Right atrium auricular region (tissue), 2 donors: ENCODE measurements at regions not wholly inside any gene's neighbourhood (a gene's known extent, or its start where the extent isn't known, plus 50 kb on each side); places are given as distances from the start of the nearest gene placed in this dataset.

Source experiments
- DNase-seq: peaks from one replicate; pipeline ENCODE4 v3.0.0-alpha.2; 2019; ENCODE audit warnings: low spot score
- H3K27ac ChIP-seq, 2 donors: fragments of 200-600 bp; sonication (generic); 1 replicate in 1 of 2; 2 replicates in 1 of 2; pipeline ENCODE4 v1.5.1; 2016 to 2019
- H3K27me3 ChIP-seq, 2 donors: fragments of 200-600 bp; sonication (generic); one replicate each; pipeline versions ENCODE4 v1.5.1 to v1.6.0; 2017 to 2019
- H3K36me3 ChIP-seq: fragments of 200-600 bp; sonication (generic); one replicate; pipeline ENCODE4 v1.5.1; 2016
- H3K4me1 ChIP-seq, 2 donors: fragments of 200-600 bp; sonication (generic); one replicate each; pipeline versions ENCODE4 v1.5.1 to v1.6.0; 2017 to 2019
- H3K4me3 ChIP-seq, 2 donors: fragments of 200-600 bp; sonication (generic); 1 replicate in 1 of 2; 2 replicates in 1 of 2; pipeline ENCODE4 v1.5.1; 2017 to 2019; ENCODE audit warnings: mild to moderate bottlenecking in 1 of 2, moderate library complexity in 1 of 2
- H3K9me3 ChIP-seq, 2 donors: fragments of 200-600 bp; sonication (generic); one replicate each; pipeline ENCODE4 v1.5.1; 2019
- CTCF ChIP-seq, 2 donors: fragments of 200-600 bp; sonication (generic); IDR thresholded peaks; one replicate each; pipeline ENCODE4 v1.5.1; 2019; ENCODE audit warnings: antibody characterized with exemption in 2 of 2

DNA sequence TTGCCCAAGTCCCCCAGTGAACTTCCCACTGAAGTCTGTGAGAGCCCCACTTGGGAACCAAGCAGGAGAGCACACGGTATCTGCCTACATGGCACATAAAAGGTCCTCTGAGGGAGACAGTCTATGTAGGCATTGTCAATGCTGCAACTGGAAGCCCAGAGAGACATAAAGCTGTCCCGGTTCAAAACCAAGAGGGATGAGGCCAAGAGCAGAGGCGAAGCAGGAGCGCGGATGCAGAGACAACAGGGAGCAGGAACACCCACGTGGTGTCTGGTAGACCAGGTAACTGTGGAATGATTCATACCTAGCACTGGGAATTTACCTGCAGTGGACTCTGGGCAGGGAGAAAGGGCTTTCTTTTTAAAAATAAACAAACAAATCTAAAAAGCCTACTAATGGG, 233.1 kb upstream of the SOX11 start:
- DNase-seq = no peak
- H3K4me1 ChIP-seq = no peaks in the 10 kb centered on the region
- no peak for TF ChIP-seq CTCF (IDR thresholded peaks at IDR 0.05)
- no peaks in the 10 kb centered on the region for H3K9me3 ChIP-seq
- no peaks in the 10 kb centered on the region for H3K36me3 ChIP-seq
- no peak overlapping the region for H3K4me3 ChIP-seq
- no peaks in the 10 kb centered on the region for H3K27me3 ChIP-seq
- no peak overlapping the region for H3K27ac ChIP-seq

DNA sequence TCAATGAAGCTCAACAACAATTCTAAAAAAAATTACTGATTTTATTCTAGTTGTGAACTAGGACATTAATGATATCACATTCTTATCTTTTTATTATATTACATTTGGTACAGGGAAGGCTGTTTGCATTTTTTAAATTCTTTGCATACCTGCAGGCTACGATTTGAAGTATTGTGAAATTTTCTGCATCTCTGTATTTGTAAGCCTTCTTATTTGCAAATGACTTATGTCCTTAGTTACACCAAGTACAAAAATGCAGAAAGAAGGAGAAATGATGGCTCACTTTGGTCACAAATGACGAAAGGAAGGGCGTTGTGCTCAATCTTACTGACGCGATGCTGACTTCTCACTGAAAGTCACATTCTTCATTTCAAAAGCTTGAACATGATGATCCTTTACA, 227.5 kb upstream of the SOX11 start:
- no peaks in the 10 kb centered on the region for H3K9me3 ChIP-seq

GRCh38 chr2:5465859-5466258, 226.3 kb upstream of the SOX11 start:
- Histone ChIP-seq H3K4me3 (no peak overlapping the region), H3K27me3 (no peaks in the 10 kb centered on the region), H3K4me1 (no peaks in the 10 kb centered on the region), H3K9me3 (no peaks in the 10 kb centered on the region), H3K36me3 (no peaks in the 10 kb centered on the region), H3K27ac (no peak overlapping the region)
- no peak for DNase-seq
- TF ChIP-seq CTCF (IDR thresholded peaks at IDR 0.05) = no peak

More for the DNA sequence above, 227.5 kb upstream of the SOX11 start:
- H3K4me1 ChIP-seq = no peaks in the 10 kb centered on the region
- no peak for TF ChIP-seq CTCF (IDR thresholded peaks at IDR 0.05)
- DNase-seq = no peak
- no peaks in the 10 kb centered on the region for H3K36me3 ChIP-seq
- H3K27ac ChIP-seq = no peak overlapping the region
- no peaks in the 10 kb centered on the region for H3K27me3 ChIP-seq
- no peak overlapping the region for H3K4me3 ChIP-seq

DNA sequence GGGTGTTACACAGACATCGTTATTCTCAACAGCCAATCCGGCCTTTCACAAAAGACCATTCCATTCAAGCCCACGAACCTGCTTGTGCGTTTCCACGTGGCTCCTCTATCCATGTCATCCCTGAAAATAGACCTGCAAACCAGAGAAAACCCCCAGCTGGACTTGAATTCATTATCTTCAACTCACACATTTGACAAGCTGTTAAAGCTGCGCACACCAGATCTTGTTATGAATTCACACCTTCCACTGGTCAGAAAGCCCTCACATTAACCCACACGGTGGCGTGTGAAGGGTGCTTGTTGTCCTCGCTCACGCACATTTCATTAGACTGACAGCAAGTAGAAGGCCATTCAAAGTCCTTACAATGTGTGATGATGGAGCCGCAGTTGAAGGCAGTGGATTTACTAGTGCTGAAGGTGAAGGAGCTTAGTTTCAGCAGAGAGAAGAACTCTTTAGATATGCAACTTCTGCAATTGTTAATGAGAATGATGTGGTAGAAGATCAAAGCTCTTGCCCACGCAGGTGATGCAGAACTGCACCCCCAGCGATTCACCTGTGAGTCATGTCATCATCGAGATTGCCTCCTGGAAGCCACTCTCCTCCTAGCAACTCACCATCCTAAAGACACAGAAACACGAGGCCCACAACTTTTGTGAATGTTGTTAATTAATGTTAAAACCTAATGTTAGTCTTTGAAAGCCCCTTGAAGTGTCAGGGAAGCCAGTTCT, 224.8 kb upstream of the SOX11 start:
- DNase-seq = no peak
- TF ChIP-seq CTCF (IDR thresholded peaks at IDR 0.05) = no peak
- H3K36me3 ChIP-seq = no peaks in the 10 kb centered on the region
- H3K9me3 ChIP-seq = no peaks in the 10 kb centered on the region
- H3K27ac ChIP-seq = no peak overlapping the region
- no peaks in the 10 kb centered on the region for H3K4me1 ChIP-seq
- no peak overlapping the region for H3K4me3 ChIP-seq
- no peaks in the 10 kb centered on the region for H3K27me3 ChIP-seq

- TF ChIP-seq CTCF (IDR thresholded peaks at IDR 0.05) = no peak
- no peak overlapping the region for H3K27ac ChIP-seq
- no peaks in the 10 kb centered on the region for H3K27me3 ChIP-seq
- no peaks in the 10 kb centered on the region for H3K36me3 ChIP-seq
- DNase-seq = no peak
- H3K9me3 ChIP-seq = no peaks in the 10 kb centered on the region
- H3K4me1 ChIP-seq = no peaks in the 10 kb centered on the region
- H3K4me3 ChIP-seq = no peak overlapping the region
These were observed 219.5 kb upstream of the SOX11 start for GRCh38 chr2:5472673-5473072.

- Histone ChIP-seq H3K4me1 (no peaks in the 10 kb centered on the region), H3K27me3 (no peaks in the 10 kb centered on the region), H3K36me3 (no peaks in the 10 kb centered on the region), H3K27ac (no peak overlapping the region), H3K4me3 (no peak overlapping the region), H3K9me3 (no peaks in the 10 kb centered on the region)
- TF ChIP-seq CTCF (IDR thresholded peaks at IDR 0.05) = no peak
- no peak for DNase-seq
These were observed 218.5 kb upstream of the SOX11 start for GRCh38 chr2:5473635-5474034.
